DMS 273 (cell line): ENCODE measurements at regions not wholly inside any gene's neighbourhood (a gene's known extent, or its start where the extent isn't known, plus 50 kb on each side); places are given as distances from the start of the nearest gene placed in this dataset.
A peak's percentile ranks its signal among the peaks of the same experiment; 100 is the strongest.
"Not testable (repeated sequence)": the region's sequence is repeated elsewhere in the genome, so short reads cannot be mapped to it uniquely, and the experiment has no call there.

ENCODE experiments used
- DNase-seq: peaks from one replicate; lab custom pipeline; 2025; ENCODE audit not compliant: unreplicated experiment; lab: John Stamatoyannopoulos, UW

- no peak for DNase-seq
Measured at GRCh38 chr2:137879121-137879520, 85.2 kb upstream of the HNMT start.

GRCh38 chr2:137881711-137882110 lies 82.6 kb upstream of the HNMT start:
- DNase-seq, result no peak

GRCh38 chr2:137886083-137886831 lies 78.0 kb upstream of the HNMT start:
- peak; percentile 90 for DNase-seq

- DNase-seq, result peak; percentile 67
Measured at GRCh38 chr2:137888845-137889244, 75.4 kb upstream of the HNMT start.

- DNase-seq, result peak; percentile 28
Measured at GRCh38 chr2:137892739-137893138, 71.5 kb upstream of the HNMT start.

- no peak for DNase-seq
Measured at GRCh38 chr2:137893145-137893544, 71.1 kb upstream of the HNMT start.

- no peak for DNase-seq
Measured at GRCh38 chr2:137896467-137896866, 67.8 kb upstream of the HNMT start.

GRCh38 chr2:137897082-137897481 lies 67.2 kb upstream of the HNMT start:
- DNase-seq, result no peak

- DNase-seq, result no peak
Measured at GRCh38 chr2:137900421-137901141, 63.7 kb upstream of the HNMT start.

GRCh38 chr2:137910641-137911040 lies 53.6 kb upstream of the HNMT start:
- DNase-seq, result peak; percentile 59

GRCh38 chr2:137912371-137912770 lies 51.9 kb upstream of the HNMT start:
- peak; percentile 70 for DNase-seq

- no peak for DNase-seq
Measured at GRCh38 chr2:137913169-137913568, 51.1 kb upstream of the HNMT start.

GRCh38 chr2:137913648-137914047 lies 50.6 kb upstream of the HNMT start:
- not testable (repeated sequence) for DNase-seq
